GM12891 (cell line): ENCODE measurements at regions not wholly inside any gene's neighbourhood (a gene's known extent, or its start where the extent isn't known, plus 50 kb on each side); places are given as distances from the start of the nearest gene placed in this dataset.

ENCODE experiments used
- PAX5 ChIP-seq: IDR thresholded peaks from 2 replicates; pipeline ENCODE4 v1.6.1; 2011; ENCODE audit warnings: low read length, moderate library complexity, mild to moderate bottlenecking; ENCODE audit not compliant: insufficient read depth, severe bottlenecking
- POLR2A ChIP-seq: IDR thresholded peaks from 2 replicates; pipeline ENCODE4 v1.6.1; 2011; ENCODE audit warnings: low read depth, low read length, control low read depth
- POLR2AphosphoS5 ChIP-seq: IDR thresholded peaks from 2 replicates; pipeline ENCODE4 v1.6.1; 2011; ENCODE audit warnings: low read depth, low read length, control low read depth
- POU2F2 ChIP-seq: IDR thresholded peaks from 2 replicates; pipeline ENCODE4 v1.6.1; 2011; ENCODE audit warnings: low read depth, mild to moderate bottlenecking, control low read depth, low read length, moderate library complexity
- SPI1 ChIP-seq: IDR thresholded peaks from 2 replicates; pipeline ENCODE4 v1.6.1; 2011; ENCODE audit warnings: low read depth, low read length, control low read depth
- TAF1 ChIP-seq: IDR thresholded peaks from 2 replicates; pipeline ENCODE4 v1.6.1; 2011; ENCODE audit warnings: low read depth, low read length, control low read depth

- TF ChIP-seq POLR2AphosphoS5 (no peak), TAF1 (no peak), POLR2A (no peak), POU2F2 (no peak), SPI1 (no peak), PAX5 (no peak)
Measured at GRCh38 chr5:162996053-162996452, 441.3 kb upstream of the CCNG1 start.
